Adrenal gland (tissue), 9 donors: ENCODE measurements at regions not wholly inside any gene's neighbourhood (a gene's known extent, or its start where the extent isn't known, plus 50 kb on each side); places are given as distances from the start of the nearest gene placed in this dataset.

Source experiments
- DNase-seq, 7 donors: peaks; one replicate each; pipeline ENCODE4 v3.0.0-alpha.2; 2019 to 2020
- H3K27ac ChIP-seq, 5 donors: fragments of 200-600 bp; sonication (generic) in 4 of 5; 1 replicate in 3 of 5; 2 replicates in 2 of 5; pipeline versions ENCODE4 v1.5.1 to v1.8.0; 2016 to 2020; ENCODE audit warnings: mild to moderate bottlenecking in 1 of 5
- H3K27me3 ChIP-seq: fragments of 200-600 bp; 2 replicates; pipeline ENCODE4 v1.8.0; 2021
- H3K36me3 ChIP-seq, 2 donors: fragments of 200-600 bp; replicated peaks in 1 of 2; 1 replicate in 1 of 2; 2 replicates in 1 of 2; pipeline versions ENCODE4 v1.5.1 to v1.8.0; 2018 to 2022
- H3K4me1 ChIP-seq, 2 donors: fragments of 200-600 bp; replicated peaks in 1 of 2; 1 replicate in 1 of 2; 2 replicates in 1 of 2; pipeline versions ENCODE4 v1.5.1 to v1.8.0; 2018 to 2021
- H3K4me3 ChIP-seq, 4 donors: fragments of 200-600 bp; sonication (generic) in 3 of 4; one replicate each; pipeline ENCODE4 v1.5.1; 2016 to 2018
- H3K9me3 ChIP-seq, 3 donors: fragments of 200-600 bp; sonication (generic) in 1 of 3; replicated peaks in 1 of 3; 1 replicate in 2 of 3; 2 replicates in 1 of 3; pipeline versions ENCODE4 v1.5.1 to v1.8.0; 2016 to 2021
- POLR2A ChIP-seq, 2 donors: fragments of 450-650 bp; IDR thresholded peaks; one replicate each; pipeline ENCODE4 v1.6.1; 2017; ENCODE audit warnings: antibody characterized with exemption in 2 of 2, mild to moderate bottlenecking in 2 of 2, moderate library complexity in 1 of 2
- WGBS, 4 donors: extraction: QIAGEN DNeasy Blood & Tissue Kit in 2 of 4; methylation state at CpG; one replicate each; pipeline versions ENCODE4 v1.1.5 to v1.1.7; 2013 to 2017; 5-methylcytosine and 5-hydroxymethylcytosine counted together
- intact Hi-C, 2 donors: fragments of 100-400 bp; cut with DNase I; formaldehyde crosslinking; loops; one replicate each; pipeline versions ENCODE4 v1.14.1 to v1.15.0; 2022 to 2023
- TF ChIP-seq, protein P1 (sequence below), 6 experiments: fragments of 450-650 bp in 4 of 6; fragments of 200-600 bp in 2 of 6; sonication (generic) in 1 of 6; IDR thresholded peaks; 1 replicate in 5 of 6; 2 replicates in 1 of 6; pipeline versions ENCODE4 v1.5.1 to v1.8.0; 2016 to 2021; ENCODE audit warnings: antibody characterized with exemption in 6 of 6, mild to moderate bottlenecking in 2 of 6, moderate library complexity in 1 of 6
- donor health status: healthy with polysubstance abuse.
- donor health status: Bipolar disorder and iron deficiency.
- donor health status: DM: yes; HTN: yes; CAD: no.
- donor health status: DM: no; HTN: no; CAD: no.
- donor health status: DM: no; HTN: no; CAD: no.

DNA sequence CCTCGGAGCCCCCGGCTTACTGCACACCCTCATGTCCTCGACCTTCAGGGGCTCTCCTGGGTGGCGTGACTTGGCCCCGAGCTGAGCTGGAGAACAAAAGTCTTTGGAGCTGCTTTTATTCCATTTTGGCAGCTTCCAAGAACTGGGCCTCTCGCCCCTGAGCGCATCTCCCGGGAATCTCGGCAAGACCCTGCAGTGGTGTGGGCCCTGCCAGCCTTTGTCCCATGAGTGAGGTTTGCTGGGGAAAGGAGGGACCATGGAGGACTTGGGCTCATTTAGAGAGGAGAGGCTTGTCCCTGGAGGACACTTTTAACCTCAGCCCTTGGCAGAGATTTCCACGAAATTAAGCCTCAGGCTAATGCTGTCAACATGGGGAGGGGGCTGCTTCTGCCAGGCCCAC, 62.3 kb upstream of the SLCO4A1 start:
- H3K27ac ChIP-seq: no peak overlapping the region
- 39 to 47% (median 40%) methylated on average over 3 to 10 of the region's 10 CpGs for WGBS, 4 donors
- H3K4me3 ChIP-seq: no peak overlapping the region
- intact Hi-C loops: no loop called here
- no peaks in the 10 kb centered on the region for H3K36me3 ChIP-seq
- TF ChIP-seq, protein P1, sequence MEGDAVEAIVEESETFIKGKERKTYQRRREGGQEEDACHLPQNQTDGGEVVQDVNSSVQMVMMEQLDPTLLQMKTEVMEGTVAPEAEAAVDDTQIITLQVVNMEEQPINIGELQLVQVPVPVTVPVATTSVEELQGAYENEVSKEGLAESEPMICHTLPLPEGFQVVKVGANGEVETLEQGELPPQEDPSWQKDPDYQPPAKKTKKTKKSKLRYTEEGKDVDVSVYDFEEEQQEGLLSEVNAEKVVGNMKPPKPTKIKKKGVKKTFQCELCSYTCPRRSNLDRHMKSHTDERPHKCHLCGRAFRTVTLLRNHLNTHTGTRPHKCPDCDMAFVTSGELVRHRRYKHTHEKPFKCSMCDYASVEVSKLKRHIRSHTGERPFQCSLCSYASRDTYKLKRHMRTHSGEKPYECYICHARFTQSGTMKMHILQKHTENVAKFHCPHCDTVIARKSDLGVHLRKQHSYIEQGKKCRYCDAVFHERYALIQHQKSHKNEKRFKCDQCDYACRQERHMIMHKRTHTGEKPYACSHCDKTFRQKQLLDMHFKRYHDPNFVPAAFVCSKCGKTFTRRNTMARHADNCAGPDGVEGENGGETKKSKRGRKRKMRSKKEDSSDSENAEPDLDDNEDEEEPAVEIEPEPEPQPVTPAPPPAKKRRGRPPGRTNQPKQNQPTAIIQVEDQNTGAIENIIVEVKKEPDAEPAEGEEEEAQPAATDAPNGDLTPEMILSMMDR (IDR thresholded peaks at IDR 0.05): no peak
- TF ChIP-seq POLR2A (IDR thresholded peaks at IDR 0.05): no peak
- H3K9me3 ChIP-seq: no peaks in the 10 kb centered on the region
- DNase-seq: no peak
- no peaks in the 10 kb centered on the region for H3K4me1 ChIP-seq
- H3K27me3 ChIP-seq: peaks cover 48% of the 10 kb centered on the region

GRCh38 chr20:62580733-62581132, 61.6 kb upstream of the SLCO4A1 start:
- H3K27me3 ChIP-seq: peaks cover 44% of the 10 kb centered on the region

GRCh38 chr20:62581308-62581707, 61.0 kb upstream of the SLCO4A1 start:
- WGBS, 4 donors: 52 to 72% (median 64%) methylated on average over 3 to 23 of the region's 23 CpGs
- intact Hi-C loops: no loop called here
- H3K9me3 ChIP-seq: no peaks in the 10 kb centered on the region
- H3K4me1 ChIP-seq: no peaks in the 10 kb centered on the region
- H3K4me3 ChIP-seq: no peak overlapping the region
- no peak for DNase-seq
- no peak for TF ChIP-seq POLR2A (IDR thresholded peaks at IDR 0.05)
- TF ChIP-seq, protein P1 (IDR thresholded peaks at IDR 0.05): no peak
- H3K36me3 ChIP-seq: no peaks in the 10 kb centered on the region
- peaks cover 41% of the 10 kb centered on the region for H3K27me3 ChIP-seq
- no peak overlapping the region for H3K27ac ChIP-seq

More at GRCh38 chr20:62580733-62581132, 61.6 kb upstream of the SLCO4A1 start:
- 58 to 65% (median 60%) methylated on average over 4 to 12 of the region's 12 CpGs for WGBS, 4 donors
- TF ChIP-seq, protein P1 (IDR thresholded peaks at IDR 0.05): no peak
- no peak for TF ChIP-seq POLR2A (IDR thresholded peaks at IDR 0.05)
- no peaks in the 10 kb centered on the region for H3K9me3 ChIP-seq
- H3K36me3 ChIP-seq: no peaks in the 10 kb centered on the region
- no peaks in the 10 kb centered on the region for H3K4me1 ChIP-seq
- no peak for DNase-seq
- no peak overlapping the region for H3K27ac ChIP-seq
- intact Hi-C loops: no loop called here
- no peak overlapping the region for H3K4me3 ChIP-seq

DNA sequence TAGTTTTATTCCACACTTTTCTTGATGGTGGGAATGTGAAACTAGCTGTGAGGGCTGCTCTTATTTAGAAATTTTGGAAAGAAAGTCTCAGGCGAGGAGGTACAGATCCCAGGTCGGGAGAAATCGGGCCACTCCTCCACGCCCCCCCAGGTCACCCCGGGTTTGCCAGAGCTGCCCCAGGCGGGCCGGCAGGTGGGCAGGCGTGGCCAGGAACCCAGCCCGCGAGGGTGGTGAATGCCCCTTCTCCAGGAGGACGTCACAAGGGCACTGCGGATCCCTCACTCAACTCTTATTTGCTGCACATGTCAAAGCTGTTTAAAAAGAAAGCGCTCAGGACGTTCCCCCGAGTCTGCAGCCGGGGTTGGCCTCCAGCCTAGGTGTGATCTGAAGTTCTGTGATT, 60.5 kb upstream of the SLCO4A1 start:
- no peak for DNase-seq
- Histone ChIP-seq H3K4me1 (no peaks in the 10 kb centered on the region), H3K4me3 (no peak overlapping the region), H3K36me3 (no peaks in the 10 kb centered on the region), H3K9me3 (no peaks in the 10 kb centered on the region), H3K27me3 (peaks cover 36% of the 10 kb centered on the region), H3K27ac (no peak overlapping the region)
- TF ChIP-seq, protein P1 (IDR thresholded peaks at IDR 0.05): no peak
- TF ChIP-seq POLR2A (IDR thresholded peaks at IDR 0.05): no peak
- intact Hi-C loops: no loop called here
- 12 to 42% (median 17%) methylated on average over 5 to 16 of the region's 16 CpGs for WGBS, 4 donors
